Motor neuron (in vitro differentiated cells): ENCODE measurements at regions not wholly inside any gene's neighbourhood (a gene's known extent, or its start where the extent isn't known, plus 50 kb on each side); places are given as distances from the start of the nearest gene placed in this dataset.

ENCODE experiments used
- ATAC-seq, 8 experiments: fragments of 200-7000 bp; cut with Tn5 transposase; replicated peaks in 6 of 8; 2 replicates each; pipeline ENCODE4 v1.8.0; 2021; ENCODE audit warnings: mild to moderate bottlenecking in 8 of 8, moderate library complexity in 8 of 8
- H3K27ac ChIP-seq, 2 donors: fragments of 250-450 bp; sonication (Bioruptor Pico); 2 replicates each; pipeline ENCODE4 v1.9.0; 2021; ENCODE audit warnings: antibody characterized with exemption in 2 of 2, mild to moderate bottlenecking in 2 of 2, moderate library complexity in 1 of 2
- H3K4me1 ChIP-seq, 2 donors: fragments of 250-450 bp; sonication (Bioruptor Pico); replicated peaks in 1 of 2; 2 replicates each; pipeline ENCODE4 v1.6.1; 2021; ENCODE audit warnings: antibody characterized with exemption in 2 of 2, mild to moderate bottlenecking in 2 of 2, moderate library complexity in 1 of 2
- H3K4me3 ChIP-seq, 5 donors: fragments of 250-450 bp; sonication (Bioruptor Pico); 2 replicates each; pipeline ENCODE4 v1.9.0; 2021; ENCODE audit warnings: antibody characterized with exemption in 5 of 5, mild to moderate bottlenecking in 5 of 5, moderate library complexity in 4 of 5
- WGBS, 10 experiments: fragments of 450-650 bp; shearing (Covaris generic); methylation state at CpG; one replicate each; pipeline ENCODE4 v1.0.0; 2022; 5-methylcytosine and 5-hydroxymethylcytosine counted together
- in situ Hi-C, 9 experiments: fragments of 400-800 bp; cut with MboI; loops; one replicate each; pipeline ENCODE4 v1.15.0; 2021; ENCODE audit warnings: low sequenced_read_pairs in 9 of 9, low pct_unique_long_range_greater_than_20kb in 2 of 9; ENCODE audit not compliant: unreplicated experiment in 9 of 9

DNA sequence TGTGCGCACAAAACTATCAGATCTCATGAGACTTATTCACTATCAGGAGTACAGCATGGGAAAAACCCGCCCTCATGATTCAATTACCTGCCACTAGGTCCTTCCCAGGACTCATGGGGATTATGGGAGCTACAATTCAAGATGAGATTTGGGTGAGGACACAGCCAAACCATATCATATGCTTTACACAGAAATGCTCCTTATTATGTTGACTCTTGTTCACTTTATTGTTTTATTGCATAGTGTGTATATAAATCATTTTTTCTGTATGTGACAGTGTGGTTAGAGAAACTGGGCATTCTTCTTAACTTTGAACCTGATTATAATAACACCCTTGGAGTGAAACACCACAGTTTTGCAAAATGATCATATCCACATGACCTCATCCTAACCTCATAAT, 212.8 kb upstream of the TNRC6C start:
- Histone ChIP-seq H3K27ac (no peak overlapping the region), H3K4me1 (peaks cover 31 to 34% of the 10 kb centered on the region in 2 donors), H3K4me3 (no peak overlapping the region)
- no peak for ATAC-seq
- WGBS, 10 experiments, result 29 to 100% (median 97%) methylated on average over 1 to 2 of the region's 2 CpGs; no CpG with 5 or more reads in 4 of the 10 experiments
- in situ Hi-C loops, result no loop called here

DNA sequence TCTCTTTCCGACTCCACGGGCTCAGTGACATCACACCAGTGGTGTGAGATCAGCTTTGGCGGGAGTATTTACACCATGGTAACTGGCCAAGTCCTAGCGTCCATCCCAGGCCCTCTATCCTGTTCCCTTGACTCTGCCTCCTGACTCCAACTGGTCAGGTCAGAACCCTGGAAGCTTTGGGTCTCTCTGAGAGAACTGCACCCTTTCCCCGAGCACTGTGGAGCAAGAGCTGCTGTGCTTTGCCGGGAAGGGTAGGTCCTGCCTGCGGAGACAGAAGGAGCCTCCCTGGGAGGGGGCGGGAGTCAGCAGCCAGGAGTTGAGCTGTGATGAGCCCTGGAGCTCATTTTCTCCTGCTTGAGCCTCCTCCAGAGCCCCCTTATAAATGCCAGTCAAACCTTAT, 212.1 kb upstream of the TNRC6C start:
- H3K27ac ChIP-seq, result peak overlapping the region; percentile 76 to 80
- H3K4me1 ChIP-seq, result peaks cover 31 to 34% of the 10 kb centered on the region in 2 donors
- peak in 5 of 8 experiments; percentile 36 to 64 (median 59) for ATAC-seq
- in situ Hi-C loops, result no loop called here
- WGBS, 10 experiments, result 72 to 100% (median 95%) methylated on average over 1 to 4 of the region's 8 CpGs; no CpG with 5 or more reads in 5 of the 10 experiments
- no peak overlapping the region for H3K4me3 ChIP-seq

DNA sequence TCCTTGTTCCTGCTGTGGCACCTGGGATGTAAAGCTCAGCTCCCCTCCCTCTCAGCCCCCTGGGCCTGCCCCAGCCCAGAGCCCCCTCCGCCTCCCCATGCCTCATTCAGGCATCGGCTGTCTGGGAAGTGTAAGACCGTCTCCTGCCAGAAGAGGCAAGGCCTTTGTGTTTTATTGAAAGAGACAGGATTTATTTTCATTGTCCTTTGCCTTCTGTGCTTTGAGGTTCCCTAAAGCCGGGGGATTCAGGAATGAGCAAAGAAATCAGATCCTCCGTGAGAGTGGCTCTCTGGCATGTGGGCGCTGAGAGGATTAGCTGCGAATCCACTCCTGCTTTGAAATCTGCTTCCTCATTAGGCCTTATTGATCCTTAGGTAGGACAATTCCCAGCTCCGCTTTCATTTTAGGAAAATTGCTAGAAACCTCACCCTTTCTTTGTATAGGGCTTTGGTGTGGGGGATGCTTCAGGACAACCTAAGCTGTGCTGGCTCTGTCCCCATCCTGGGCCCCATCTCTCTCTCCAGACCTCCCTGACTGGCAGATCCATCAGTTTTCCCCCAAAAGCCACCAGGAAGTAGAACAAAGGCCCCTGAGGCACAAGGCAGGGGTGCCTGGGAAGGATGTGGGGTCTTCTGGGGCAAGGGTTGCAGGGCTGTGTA, 211.5 kb upstream of the TNRC6C start:
- ATAC-seq, result peak in 5 of 8 experiments; percentile 83 to 92 (median 86)

DNA sequence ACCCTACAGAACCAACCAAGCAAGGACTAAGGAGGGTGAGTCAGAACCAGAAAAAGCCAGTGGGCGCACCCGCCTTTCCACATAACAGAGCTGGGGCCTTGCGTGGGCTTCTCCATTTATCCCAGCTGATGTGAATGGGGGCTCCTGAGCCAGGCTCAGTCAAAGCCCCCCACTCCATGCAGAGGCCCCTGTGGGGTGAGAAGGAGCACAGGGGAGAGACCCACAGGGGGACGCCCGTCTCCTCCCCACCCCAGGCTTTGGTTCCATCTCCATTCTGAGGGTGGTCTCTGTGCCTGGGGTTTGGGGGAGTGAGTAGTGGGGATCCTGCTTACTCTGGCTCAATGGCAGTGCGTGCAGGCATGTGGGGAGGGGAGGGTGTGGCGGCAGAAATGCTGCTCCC, 210.1 kb upstream of the TNRC6C start:
- WGBS, 10 experiments, result 53 to 100% (median 100%) methylated on average over 1 to 5 of the region's 7 CpGs; no CpG with 5 or more reads in 6 of the 10 experiments
- Histone ChIP-seq H3K4me3 (no peak overlapping the region), H3K4me1 (peaks cover 31 to 34% of the 10 kb centered on the region in 2 donors), H3K27ac (no peak overlapping the region)
- in situ Hi-C loops, result no loop called here
- no peak for ATAC-seq

More for the DNA sequence above, 211.5 kb upstream of the TNRC6C start:
- no peak overlapping the region for H3K4me3 ChIP-seq
- peak overlapping the region; percentile 76 to 80 for H3K27ac ChIP-seq
- WGBS, 10 experiments, result 0 to 61% (median 43%) methylated on average over 1 to 6 of the region's 8 CpGs; no CpG with 5 or more reads in 4 of the 10 experiments
- H3K4me1 ChIP-seq, result peaks cover 31 to 34% of the 10 kb centered on the region in 2 donors
- in situ Hi-C loops, result no loop called here

GRCh38 chr17:77749321-77749751, 209.2 kb upstream of the TNRC6C start:
- in situ Hi-C loops, result no loop called here
- no peak for ATAC-seq
- Histone ChIP-seq H3K4me3 (no peak overlapping the region), H3K27ac (no peak overlapping the region), H3K4me1 (peaks cover 31 to 34% of the 10 kb centered on the region in 2 donors)
- WGBS, 10 experiments, result 29 to 83% (median 74%) methylated on average over 1 to 5 of the region's 6 CpGs; no CpG with 5 or more reads in 6 of the 10 experiments

DNA sequence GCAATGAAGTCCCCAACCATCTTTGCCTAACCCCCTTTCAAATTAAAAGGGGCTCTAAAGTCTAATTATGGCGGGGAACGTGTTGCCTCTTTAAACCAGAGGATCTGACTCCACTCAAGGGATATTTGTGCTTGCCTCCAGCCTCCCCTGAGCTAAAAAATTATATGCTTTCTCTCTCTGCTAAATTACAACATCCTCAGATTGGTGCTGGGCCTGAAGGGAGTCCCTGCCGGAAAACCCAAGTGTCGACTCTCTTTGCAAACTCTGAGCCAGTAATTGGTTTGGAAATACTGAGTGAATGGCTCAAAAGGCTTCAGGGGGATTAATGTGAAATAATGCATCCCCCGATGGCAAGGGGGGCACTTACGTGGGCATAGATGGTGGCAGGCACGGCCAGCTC, 208.5 kb upstream of the TNRC6C start:
- in situ Hi-C loops, result no loop called here
- ATAC-seq, result no peak
- Histone ChIP-seq H3K4me3 (no peak overlapping the region), H3K27ac (no peak overlapping the region), H3K4me1 (peaks cover 31 to 34% of the 10 kb centered on the region in 2 donors)
- WGBS, 10 experiments, result 39 to 100% (median 68%) methylated on average over 1 to 6 of the region's 7 CpGs; no CpG with 5 or more reads in 2 of the 10 experiments

- whole genome bisulfite sequencing, 10 experiments, result 20 to 100% (median 71%) methylated on average over 1 to 4 of the region's 5 CpGs; no CpG with 5 or more reads in 3 of the 10 experiments
- peaks cover 31 to 34% of the 10 kb centered on the region in 2 donors for H3K4me1 ChIP-seq
- in situ Hi-C loops, result no loop called here
- ATAC-seq, result no peak
- H3K4me3 ChIP-seq, result no peak overlapping the region
- H3K27ac ChIP-seq, result no peak overlapping the region
Observed at GRCh38 chr17:77750427-77751043, 208.0 kb upstream of the TNRC6C start.

DNA sequence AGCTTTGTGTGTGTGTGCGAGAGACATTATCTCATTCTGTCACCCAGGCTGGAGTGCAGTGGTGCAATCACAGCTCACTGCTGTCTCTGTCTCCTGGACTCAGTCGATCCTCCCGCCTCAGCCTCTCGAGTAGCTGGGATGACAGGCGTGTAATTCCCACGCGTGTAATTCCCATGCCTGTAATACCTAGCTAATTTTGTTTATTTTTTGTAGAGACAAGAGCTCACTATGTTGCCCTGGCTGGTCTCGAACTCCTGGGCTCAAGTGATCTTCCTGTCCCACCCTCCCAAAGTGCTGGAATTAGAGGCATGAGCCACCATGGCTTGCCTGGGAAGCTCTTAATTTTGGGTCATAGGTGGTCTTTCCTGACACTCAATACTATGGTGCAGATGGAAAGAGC, 205.3 kb upstream of the TNRC6C start:
- in situ Hi-C loops, result no loop called here
- WGBS, 10 experiments, result 33 to 100% (median 71%) methylated on average over 1 to 4 of the region's 8 CpGs; no CpG with 5 or more reads in 7 of the 10 experiments
- no peak overlapping the region for H3K4me3 ChIP-seq
- H3K27ac ChIP-seq, result no peak overlapping the region
- peaks cover 23 to 31% of the 10 kb centered on the region in 2 donors for H3K4me1 ChIP-seq
- ATAC-seq, result no peak

GRCh38 chr17:77753691-77754245, 204.7 kb upstream of the TNRC6C start:
- in situ Hi-C loops, result no loop called here
- WGBS, 10 experiments, result 60 to 98% (median 84%) methylated on average over 3 to 7 of the region's 12 CpGs; no CpG with 5 or more reads in 6 of the 10 experiments

GRCh38 chr17:77754956-77755355, 203.5 kb upstream of the TNRC6C start:
- WGBS, 10 experiments, result 45 to 100% (median 75%) methylated on average over 1 to 4 of the region's 5 CpGs; no CpG with 5 or more reads in 3 of the 10 experiments
- in situ Hi-C loops, result no loop called here
- peaks cover 11 to 21% of the 10 kb centered on the region in 2 donors for H3K4me1 ChIP-seq
- no peak overlapping the region for H3K27ac ChIP-seq
- ATAC-seq, result no peak
- H3K4me3 ChIP-seq, result no peak overlapping the region

More at GRCh38 chr17:77753691-77754245, 204.7 kb upstream of the TNRC6C start:
- Histone ChIP-seq H3K4me1 (peaks cover 18 to 26% of the 10 kb centered on the region in 2 donors), H3K4me3 (no peak overlapping the region), H3K27ac (no peak overlapping the region)
- ATAC-seq, result no peak

- WGBS, 10 experiments, result 0 to 100% (median 72%) methylated on average over 1 to 5 of the region's 9 CpGs; no CpG with 5 or more reads in 5 of the 10 experiments
- Histone ChIP-seq H3K4me3 (no peak overlapping the region), H3K27ac (no peak overlapping the region), H3K4me1 (peaks cover 11 to 21% of the 10 kb centered on the region in 2 donors)
- ATAC-seq, result no peak
- in situ Hi-C loops, result no loop called here
Observed at GRCh38 chr17:77755410-77755963, 203.0 kb upstream of the TNRC6C start.

DNA sequence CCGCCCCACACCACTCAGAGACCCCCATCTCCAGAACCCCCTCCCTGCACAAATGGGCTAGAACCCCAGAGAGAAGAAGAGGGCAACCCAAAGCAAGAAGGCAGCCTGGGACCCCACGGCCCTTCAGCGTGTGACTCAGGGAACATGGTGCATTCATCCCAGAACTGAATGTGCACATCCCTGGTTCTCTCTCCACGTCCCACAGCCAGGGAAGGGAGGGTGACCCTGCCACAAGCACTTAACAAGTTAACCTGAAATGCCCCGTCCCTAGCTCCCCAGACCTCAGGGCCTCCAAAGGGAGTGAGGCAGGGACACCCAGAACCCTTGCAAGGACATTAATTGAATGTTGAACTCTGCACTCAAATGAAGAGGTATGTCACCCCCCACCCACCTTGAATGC, 202.5 kb upstream of the TNRC6C start:
- Histone ChIP-seq H3K27ac (no peak overlapping the region), H3K4me1 (peaks cover 11 to 21% of the 10 kb centered on the region in 2 donors), H3K4me3 (no peak overlapping the region)
- WGBS, 10 experiments, result 17 to 100% (median 80%) methylated on average over 1 to 2 of the region's 5 CpGs; no CpG with 5 or more reads in 7 of the 10 experiments
- in situ Hi-C loops, result no loop called here
- ATAC-seq, result no peak
